22Rv1 (cell line): ENCODE measurements at regions not wholly inside any gene's neighbourhood (a gene's known extent, or its start where the extent isn't known, plus 50 kb on each side); places are given as distances from the start of the nearest gene placed in this dataset.

Experiments
- H3K27ac ChIP-seq: fragments of 450-650 bp; 2 replicates; pipeline ENCODE4 v1.5.1; 2017
- CTCF ChIP-seq: fragments of 450-650 bp; IDR thresholded peaks from 2 replicates; pipeline ENCODE4 v1.5.1; 2017; ENCODE audit warnings: mild to moderate bottlenecking
- ZFX ChIP-seq: fragments of 450-650 bp; IDR thresholded peaks from 2 replicates; pipeline ENCODE4 v1.6.1; 2017; ENCODE audit warnings: antibody characterized with exemption, borderline replicate concordance

- TF ChIP-seq ZFX (no peak), CTCF (peak; percentile 72)
- no peak overlapping the region for H3K27ac ChIP-seq
Observed at GRCh38 chr1:115545791-115546733, 95.7 kb upstream of the VANGL1 start.

GRCh38 chr1:115545096-115545720, 96.6 kb upstream of the VANGL1 start:
- TF ChIP-seq ZFX (no peak), CTCF (no peak)
- no peak overlapping the region for H3K27ac ChIP-seq

- no peak for TF ChIP-seq CTCF
- H3K27ac ChIP-seq: no peak overlapping the region
Observed at GRCh38 chr1:115544131-115544530, 97.6 kb upstream of the VANGL1 start.

GRCh38 chr1:115543247-115543646, 98.5 kb upstream of the VANGL1 start:
- no peak for TF ChIP-seq CTCF
- no peak for TF ChIP-seq ZFX

GRCh38 chr1:115539736-115540135, 102.0 kb upstream of the VANGL1 start:
- H3K27ac ChIP-seq: no peak overlapping the region
- no peak for TF ChIP-seq CTCF
- no peak for TF ChIP-seq ZFX

More at GRCh38 chr1:115543247-115543646, 98.5 kb upstream of the VANGL1 start:
- H3K27ac ChIP-seq: no peak overlapping the region

GRCh38 chr1:115539061-115539460, 102.7 kb upstream of the VANGL1 start:
- TF ChIP-seq ZFX: no peak
- no peak for TF ChIP-seq CTCF
- no peak overlapping the region for H3K27ac ChIP-seq

- no peak overlapping the region for H3K27ac ChIP-seq
- TF ChIP-seq CTCF (no peak), ZFX (no peak)
Observed at GRCh38 chr1:115538579-115538978, 103.2 kb upstream of the VANGL1 start.
